ENCODE measurements at regions not wholly inside any gene's neighbourhood (a gene's known extent, or its start where the extent isn't known, plus 50 kb on each side); places are given as distances from the start of the nearest gene placed in this dataset.

- no peak for TF ChIP-seq CTCF (IDR thresholded peaks at IDR 0.05 in 4 of 5, conservative IDR thresholded peaks at IDR 0.05 in 1 of 5)
- TF ChIP-seq POLR2A (IDR thresholded peaks at IDR 0.05): no peak
Measured at GRCh38 chr6:76166874-76167273, 94.4 kb upstream of the IMPG1 start.
